IPS-NIHi11 (cell line): ENCODE measurements at regions not wholly inside any gene's neighbourhood (a gene's known extent, or its start where the extent isn't known, plus 50 kb on each side); places are given as distances from the start of the nearest gene placed in this dataset.
"Not testable (repeated sequence)": the region's sequence is repeated elsewhere in the genome, so short reads cannot be mapped to it uniquely, and the experiment has no call there.

Experiments
- DNase-seq: peaks from one replicate; pipeline ENCODE4 v3.0.0; 2012; ENCODE audit warnings: mixed read lengths, low spot score

DNA sequence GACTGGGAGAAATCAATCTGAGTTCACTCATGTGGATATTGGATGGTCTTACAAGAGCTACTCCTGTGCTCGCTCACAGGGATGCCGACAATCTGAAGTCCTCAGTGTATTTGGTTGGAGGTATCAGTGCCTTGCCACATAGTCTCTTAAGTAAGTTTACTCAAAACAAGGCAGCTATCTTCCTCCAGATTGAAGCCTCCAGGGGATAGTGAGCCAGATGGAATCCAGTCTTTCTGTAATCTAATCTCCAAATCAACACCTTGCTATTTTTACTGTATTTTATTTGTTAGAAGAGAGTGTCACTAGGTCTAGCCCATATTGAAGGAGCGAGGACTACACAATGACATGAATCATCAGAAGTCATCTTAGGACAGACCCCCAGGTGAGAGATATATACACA lies 456.6 kb upstream of the POT1 start:
- DNase-seq: no peak

- peak; percentile 21 for DNase-seq
These were observed 453.7 kb upstream of the POT1 start for GRCh38 chr7:125383324-125383723.

DNA sequence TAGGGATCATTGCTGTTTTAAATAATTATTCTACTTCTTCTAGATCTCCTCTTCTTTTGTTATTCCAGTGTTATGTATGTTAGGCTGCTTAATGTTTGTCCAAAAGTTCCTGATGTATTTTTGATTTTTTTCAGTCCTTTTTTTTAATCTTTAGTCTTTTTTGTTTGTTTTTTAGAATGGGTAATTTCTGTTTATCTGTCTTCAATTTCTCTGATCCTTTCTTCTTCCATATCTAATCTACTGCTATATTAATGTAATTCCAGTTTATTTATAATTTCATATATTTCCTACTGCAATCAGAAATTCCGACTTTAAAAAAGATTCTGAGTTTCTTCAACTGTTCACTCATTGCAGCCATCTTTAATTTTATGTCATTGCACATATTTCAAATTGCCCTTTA lies 452.8 kb upstream of the POT1 start:
- DNase-seq: no peak

DNA sequence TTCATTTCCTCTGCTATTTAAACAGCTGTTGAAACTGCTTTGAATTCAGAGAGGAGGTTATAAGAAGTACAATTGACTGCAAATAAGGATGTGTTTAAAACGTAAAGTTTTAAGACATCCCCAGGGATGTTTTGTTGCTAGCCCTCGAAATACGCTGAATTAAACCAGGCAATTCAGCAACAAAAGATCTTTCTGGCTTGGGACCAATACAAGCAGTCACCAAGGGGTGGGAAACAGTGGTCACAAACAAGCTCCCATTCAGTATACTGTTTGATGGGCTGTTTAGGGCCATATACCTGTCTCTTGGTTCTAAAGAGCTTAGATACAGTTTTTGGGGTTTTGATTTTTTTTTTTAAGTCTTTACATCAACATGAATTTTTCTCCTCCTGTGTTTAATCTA lies 446.3 kb upstream of the POT1 start:
- DNase-seq: no peak

DNA sequence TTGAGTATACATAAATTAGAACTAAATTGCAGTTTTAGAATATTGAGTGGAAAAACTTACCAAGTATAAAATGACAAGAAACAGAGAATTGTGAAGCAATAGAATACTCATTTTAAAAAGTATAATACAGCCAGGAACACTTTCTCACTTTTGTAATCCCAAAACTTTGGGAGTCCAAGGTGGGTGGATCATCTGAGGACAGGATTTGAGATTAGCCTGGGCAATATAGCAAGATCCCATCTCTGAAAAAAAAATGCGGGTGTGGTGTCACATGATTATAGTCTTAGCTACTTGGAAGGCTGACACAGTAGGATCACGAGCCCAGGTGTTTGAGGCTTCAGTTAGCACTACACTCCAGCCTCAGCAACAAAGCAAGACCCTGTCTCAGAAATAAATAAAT lies 440.9 kb upstream of the POT1 start:
- no peak for DNase-seq

DNA sequence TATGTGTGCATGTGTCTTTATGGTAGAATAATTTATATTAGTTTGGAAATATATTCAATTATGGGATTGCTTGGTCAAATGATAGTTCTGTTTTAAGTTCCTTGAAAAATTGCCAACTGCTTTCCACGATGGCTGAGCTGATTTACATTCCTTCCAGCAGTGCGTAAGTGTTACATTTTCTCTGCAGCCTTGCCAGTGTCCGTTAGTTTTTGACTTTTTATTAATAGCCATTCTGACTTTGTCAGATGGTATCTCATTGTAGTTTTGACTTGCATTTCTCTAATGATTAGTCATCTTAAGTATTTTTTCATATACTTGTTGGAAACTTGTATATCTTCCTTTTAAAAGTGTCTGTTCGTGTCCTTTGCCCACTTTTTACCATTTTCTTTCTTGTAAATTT lies 434.2 kb upstream of the POT1 start:
- no peak for DNase-seq

GRCh38 chr7:125358551-125359167 lies 429.0 kb upstream of the POT1 start:
- DNase-seq: no peak

DNA sequence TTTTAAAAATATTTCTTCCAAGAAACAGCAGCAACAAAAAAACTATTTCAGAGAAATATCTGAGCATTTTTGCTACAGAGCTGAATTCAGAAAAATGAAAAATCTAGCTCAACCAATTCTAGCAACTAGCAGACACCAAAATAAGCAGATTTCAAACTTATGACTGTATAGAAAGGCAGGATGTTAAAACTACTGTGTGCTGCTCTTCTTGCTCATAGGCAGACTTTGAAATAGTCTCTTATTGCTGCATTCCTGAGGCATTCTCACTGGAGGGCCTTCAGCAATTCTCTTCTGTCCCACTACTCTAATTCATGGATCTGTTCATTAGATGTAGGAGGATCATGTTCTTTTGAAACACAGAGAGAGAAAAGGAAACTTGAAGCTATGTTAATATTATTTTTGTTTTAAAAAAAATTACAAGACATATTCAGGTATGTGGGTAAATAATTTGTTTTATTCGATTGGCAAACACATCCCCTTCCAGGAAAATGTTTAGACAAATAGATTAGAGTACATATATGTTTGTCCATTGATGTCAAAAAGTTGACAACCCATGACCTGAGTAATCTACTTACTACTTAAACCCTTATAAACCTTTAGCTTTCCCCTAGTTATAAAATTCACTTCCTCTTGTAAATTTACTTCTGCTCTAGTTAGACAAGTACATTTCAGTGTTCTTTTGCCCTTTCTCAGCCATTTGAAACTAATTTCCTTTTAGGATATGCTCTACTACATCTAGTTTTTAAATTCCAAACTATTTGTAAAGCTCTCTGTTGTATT lies 428.2 kb upstream of the POT1 start:
- DNase-seq: no peak

DNA sequence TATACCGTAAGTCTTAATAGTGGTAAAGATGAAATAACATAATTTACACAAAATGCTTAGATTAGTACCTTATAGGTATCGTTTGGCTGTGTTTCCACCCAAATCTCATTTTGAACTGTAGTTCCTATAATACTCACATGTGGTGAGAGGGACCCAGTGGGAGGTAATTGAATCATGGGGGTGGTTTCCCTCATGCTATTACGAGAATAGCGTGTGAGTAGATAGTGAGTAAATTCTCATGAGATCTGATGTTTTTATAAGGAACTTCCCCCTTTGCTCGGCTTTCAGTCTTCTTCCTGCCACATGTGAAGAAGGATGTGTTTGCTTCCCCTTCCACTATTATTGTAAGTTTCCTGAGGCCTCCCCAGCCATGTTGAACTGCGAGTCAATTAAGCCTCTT lies 426.3 kb upstream of the POT1 start:
- no peak for DNase-seq

DNA sequence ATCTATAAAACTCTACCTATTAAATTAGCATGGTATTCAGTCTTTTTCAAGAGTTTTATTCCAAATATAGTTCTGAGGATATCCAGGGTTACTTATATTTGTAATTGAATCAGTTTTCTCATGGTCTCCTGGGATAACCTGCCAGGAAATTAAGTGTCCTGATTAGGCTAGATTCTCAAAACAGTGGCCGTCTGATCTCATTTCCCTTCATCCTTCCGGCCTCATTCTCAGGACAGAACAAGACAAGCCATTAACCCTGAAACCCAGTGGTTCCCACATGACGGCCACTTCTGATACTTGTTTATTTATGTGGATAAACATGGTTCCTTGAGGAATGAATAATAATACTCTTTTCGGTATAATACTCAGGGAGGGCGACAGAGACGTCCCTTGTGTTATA lies 417.6 kb upstream of the POT1 start:
- DNase-seq: no peak

DNA sequence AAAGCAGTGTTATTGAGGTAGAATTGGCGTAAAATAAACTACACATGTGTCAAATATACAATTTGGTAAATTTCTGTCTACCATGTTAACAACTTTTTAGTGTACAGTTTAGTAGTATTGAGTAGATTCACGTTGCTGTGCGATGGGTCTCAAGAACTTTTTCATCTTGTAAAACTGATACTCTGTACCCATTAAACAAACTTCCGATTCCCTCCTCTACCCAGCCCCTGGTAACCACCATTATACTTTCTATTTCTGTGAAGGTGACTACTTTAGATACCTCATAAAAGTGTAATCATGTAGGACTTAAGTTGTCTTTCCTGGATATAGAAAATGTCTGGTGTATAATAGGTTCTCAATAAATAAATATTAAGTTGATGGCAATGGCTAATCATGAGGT lies 408.5 kb upstream of the POT1 start:
- no peak for DNase-seq

DNA sequence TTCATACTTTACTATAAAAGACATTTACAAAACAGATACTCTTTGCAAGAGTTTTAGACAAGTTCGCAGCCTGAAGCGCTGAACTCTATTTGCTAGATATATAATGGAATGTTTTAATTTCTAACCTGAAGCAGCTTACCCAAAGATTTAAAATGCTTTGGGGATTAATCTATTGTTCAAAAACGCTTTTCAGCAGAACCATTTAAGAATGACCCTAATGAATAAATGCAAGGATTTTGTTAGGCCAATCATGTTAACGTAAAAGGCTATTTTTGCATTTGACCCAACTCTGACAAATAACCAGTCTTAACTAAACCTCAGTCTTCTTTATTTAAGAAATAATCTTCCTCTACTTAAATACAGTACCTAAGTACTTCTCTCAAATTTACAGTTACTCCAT lies 406.7 kb upstream of the POT1 start:
- no peak for DNase-seq

DNA sequence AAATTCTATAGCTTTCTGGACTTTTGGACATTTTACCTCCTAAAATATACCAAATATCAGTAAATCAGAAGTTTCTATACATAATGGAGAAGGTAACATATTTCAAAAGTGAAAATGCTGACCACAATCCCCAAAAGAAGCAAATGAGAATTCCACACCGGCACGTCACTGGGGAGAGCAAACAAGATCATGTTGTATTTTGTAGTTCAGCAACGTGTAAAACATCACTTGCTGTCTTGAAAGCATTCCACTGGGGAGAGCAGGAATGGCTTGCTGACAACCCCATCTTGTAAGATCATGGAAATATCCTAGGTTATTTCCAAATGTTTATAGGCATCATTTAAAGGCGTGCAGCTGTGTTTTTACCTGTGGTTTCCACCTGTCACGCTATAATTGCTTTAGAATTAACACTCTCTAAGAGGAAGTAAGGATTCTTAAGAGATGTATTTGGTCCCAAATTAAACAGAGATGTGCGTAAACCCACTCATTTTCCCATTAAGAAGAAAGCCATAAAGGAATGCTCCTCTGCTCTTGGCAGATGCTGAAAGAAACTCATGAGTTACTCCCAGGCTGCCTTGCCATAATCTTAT lies 397.1 kb upstream of the POT1 start:
- DNase-seq: no peak

- DNase-seq: peak; percentile 42
These were observed 386.8 kb upstream of the POT1 start for GRCh38 chr7:125316466-125316865.

- no peak for DNase-seq
These were observed 369.6 kb upstream of the POT1 start for GRCh38 chr7:125299003-125299765.

DNA sequence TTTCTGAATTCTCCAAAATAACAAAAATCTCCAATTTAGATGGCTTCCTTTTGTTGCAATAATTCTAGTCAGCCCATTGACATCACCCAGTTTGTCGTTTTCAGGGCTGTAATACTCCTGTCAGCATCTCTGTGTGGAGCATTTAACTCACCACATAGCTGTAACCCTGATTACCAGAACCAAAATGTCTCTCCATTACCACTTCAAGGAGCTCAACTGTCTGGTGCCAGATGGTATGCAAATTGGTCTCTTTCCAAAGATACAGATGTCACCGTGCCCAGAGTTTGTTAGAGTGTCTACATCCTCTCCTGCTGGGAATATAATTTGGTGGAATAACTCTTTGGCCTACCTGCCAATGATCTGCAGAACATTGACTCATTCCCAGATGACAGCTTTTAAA lies 350.3 kb upstream of the POT1 start:
- no peak for DNase-seq

- DNase-seq: no peak
These were observed 348.7 kb upstream of the POT1 start for GRCh38 chr7:125278318-125278717.

GRCh38 chr7:125274742-125275141 lies 345.1 kb upstream of the POT1 start:
- not testable (repeated sequence) for DNase-seq

GRCh38 chr7:125264174-125264856 lies 334.7 kb upstream of the POT1 start:
- DNase-seq: not testable (repeated sequence)

- DNase-seq: not testable (repeated sequence)
These were observed 329.3 kb upstream of the POT1 start for GRCh38 chr7:125258876-125259417.

DNA sequence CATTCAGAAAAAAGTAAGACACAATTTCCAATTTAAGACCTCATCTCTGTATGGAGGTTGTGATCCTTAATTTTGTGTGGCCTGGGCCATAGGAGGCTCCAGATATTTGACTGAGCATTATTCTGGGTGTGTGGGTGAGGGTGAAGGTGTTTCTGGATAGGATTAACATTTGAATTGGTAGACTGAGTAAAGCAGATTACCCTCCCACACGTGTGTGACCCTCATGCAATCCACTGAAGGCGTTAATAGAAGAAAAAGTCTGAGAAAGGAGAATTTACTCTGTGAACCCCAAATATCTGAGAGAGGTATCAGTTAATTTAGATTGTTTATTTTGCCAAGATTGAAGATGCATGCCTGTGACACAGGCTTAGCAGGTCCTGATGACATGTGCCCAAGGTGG lies 328.0 kb upstream of the POT1 start:
- no peak for DNase-seq

GRCh38 chr7:125256446-125256845 lies 326.8 kb upstream of the POT1 start:
- DNase-seq: no peak
